HL-60/S4 treated with retinoic acid at 250 ng/mL for 4 days and 3 days (cell line): ENCODE measurements at regions not wholly inside any gene's neighbourhood (a gene's known extent, or its start where the extent isn't known, plus 50 kb on each side); places are given as distances from the start of the nearest gene placed in this dataset.

Experiments used
- in situ Hi-C: fragments of 300-500 bp; cut with MboI; formaldehyde crosslinking; loops from 2 replicates; pipeline ENCODE4 v1.7.0; 2022; ENCODE audit warnings: low sequenced_read_pairs

GRCh38 chr2:60003076-60003475, 550.4 kb downstream of the BCL11A start:
- in situ Hi-C loops: no loop called here

GRCh38 chr2:60002183-60002867, 551.1 kb downstream of the BCL11A start:
- in situ Hi-C loops: no loop called here

GRCh38 chr2:60000686-60001085, 552.8 kb downstream of the BCL11A start:
- in situ Hi-C loops: no loop called here

- in situ Hi-C loops: no loop called here
Measured at GRCh38 chr2:59998324-59998723, 555.1 kb downstream of the BCL11A start.

- in situ Hi-C loops: no loop called here
Measured at GRCh38 chr2:59997371-59997770, 556.1 kb downstream of the BCL11A start.

GRCh38 chr2:59996855-59997254, 556.6 kb downstream of the BCL11A start:
- in situ Hi-C loops: no loop called here

GRCh38 chr2:59993726-59994125, 559.7 kb downstream of the BCL11A start:
- in situ Hi-C loops: no loop called here

GRCh38 chr2:59988341-59988740, 565.1 kb downstream of the BCL11A start:
- in situ Hi-C loops: no loop called here

- in situ Hi-C loops: no loop called here
Measured at GRCh38 chr2:59986511-59986910, 566.9 kb downstream of the BCL11A start.

GRCh38 chr2:59985923-59986322, 567.5 kb downstream of the BCL11A start:
- in situ Hi-C loops: no loop called here

- in situ Hi-C loops: no loop called here
Measured at GRCh38 chr2:59974051-59974766, 579.2 kb downstream of the BCL11A start.

- in situ Hi-C loops: no loop called here
Measured at GRCh38 chr2:59969161-59969560, 584.3 kb downstream of the BCL11A start.

- in situ Hi-C loops: no loop called here
Measured at GRCh38 chr2:59968441-59968840, 585.0 kb downstream of the BCL11A start.

- in situ Hi-C loops: no loop called here
Measured at GRCh38 chr2:59967691-59968090, 585.8 kb downstream of the BCL11A start.

- in situ Hi-C loops: no loop called here
Measured at GRCh38 chr2:59963157-59963556, 590.3 kb downstream of the BCL11A start.

GRCh38 chr2:59961746-59962145, 591.7 kb downstream of the BCL11A start:
- in situ Hi-C loops: no loop called here

- in situ Hi-C loops: no loop called here
Measured at GRCh38 chr2:59959944-59960343, 593.5 kb downstream of the BCL11A start.

- in situ Hi-C loops: no loop called here
Measured at GRCh38 chr2:59957504-59957903, 596.0 kb downstream of the BCL11A start.

- in situ Hi-C loops: no loop called here
Measured at GRCh38 chr2:59956981-59957380, 596.5 kb downstream of the BCL11A start.

GRCh38 chr2:59947917-59948541, 605.4 kb downstream of the BCL11A start:
- in situ Hi-C loops: no loop called here

- in situ Hi-C loops: no loop called here
Measured at GRCh38 chr2:59947209-59947608, 606.2 kb downstream of the BCL11A start.

- in situ Hi-C loops: no loop called here
Measured at GRCh38 chr2:59939236-59939635, 614.2 kb downstream of the BCL11A start.
